ENCODE measurements at regions not wholly inside any gene's neighbourhood (a gene's known extent, or its start where the extent isn't known, plus 50 kb on each side); places are given as distances from the start of the nearest gene placed in this dataset.

GRCh38 chr5:21452449-21452848 is 1400.7 kb downstream of the CDH12 start:
- H3F3A ChIP-seq (ENCODE audit: insufficient read depth, low read length) = no peaks in the 10 kb centered on the region
- no peaks in the 10 kb centered on the region for H4K20me1 ChIP-seq (ENCODE audit: insufficient read depth, low read length)
- H3K79me2 ChIP-seq (ENCODE audit: low read length) = no peaks in the 10 kb centered on the region
- no peaks in the 10 kb centered on the region for H3K9me2 ChIP-seq (replicated peaks; ENCODE audit: insufficient read depth, low read length)
- no peak overlapping the region for H3K9ac ChIP-seq (ENCODE audit: low read length)
- no peak overlapping the region for H3K4me2 ChIP-seq (ENCODE audit: low read depth, low read length)
- no peaks in the 10 kb centered on the region for H3K4me1 ChIP-seq (ENCODE audit: low read length)
- H2AFZ ChIP-seq (ENCODE audit: low read length) = no peak overlapping the region
- no peak overlapping the region for H3K4me3 ChIP-seq (ENCODE audit: low read length)
- no peak for TF ChIP-seq CTCF (IDR thresholded peaks at IDR 0.05; ENCODE audit: low read length)
- TF ChIP-seq EZH2phosphoT487 (IDR thresholded peaks at IDR 0.05; ENCODE audit: low read length) = no peak
- TF ChIP-seq EZH2 (optimal IDR thresholded peaks at IDR 0.05; ENCODE audit: low read depth, low read length) = no peak
- no peak for DNase-seq
- no peaks in the 10 kb centered on the region for H3K36me3 ChIP-seq (replicated peaks; ENCODE audit: insufficient read depth, low read length)
- H3K27me3 ChIP-seq (replicated peaks; ENCODE audit: insufficient read depth, low read length) = no peaks in the 10 kb centered on the region
- no peaks in the 10 kb centered on the region for H3K9me3 ChIP-seq (replicated peaks; ENCODE audit: insufficient read depth, low read length)
- H3K27ac ChIP-seq (ENCODE audit: low read length) = no peak overlapping the region

- Histone ChIP-seq H4K20me1 (ENCODE audit: insufficient read depth, low read length) (no peaks in the 10 kb centered on the region), H3K27me3 (replicated peaks; ENCODE audit: insufficient read depth, low read length) (no peaks in the 10 kb centered on the region), H2AFZ (ENCODE audit: low read length) (no peak overlapping the region), H3K9ac (ENCODE audit: low read length) (no peak overlapping the region), H3K4me3 (ENCODE audit: low read length) (no peak overlapping the region), H3F3A (ENCODE audit: insufficient read depth, low read length) (no peaks in the 10 kb centered on the region), H3K4me2 (ENCODE audit: low read depth, low read length) (no peak overlapping the region), H3K9me2 (replicated peaks; ENCODE audit: insufficient read depth, low read length) (no peaks in the 10 kb centered on the region), H3K36me3 (replicated peaks; ENCODE audit: insufficient read depth, low read length) (no peaks in the 10 kb centered on the region), H3K27ac (ENCODE audit: low read length) (no peak overlapping the region), H3K9me3 (replicated peaks; ENCODE audit: insufficient read depth, low read length) (no peaks in the 10 kb centered on the region), H3K4me1 (ENCODE audit: low read length) (no peaks in the 10 kb centered on the region), H3K79me2 (ENCODE audit: low read length) (no peaks in the 10 kb centered on the region)
- no peak for TF ChIP-seq EZH2phosphoT487 (IDR thresholded peaks at IDR 0.05; ENCODE audit: low read length)
- TF ChIP-seq EZH2 (optimal IDR thresholded peaks at IDR 0.05; ENCODE audit: low read depth, low read length) = no peak
- TF ChIP-seq CTCF (IDR thresholded peaks at IDR 0.05; ENCODE audit: low read length) = no peak
- DNase-seq = no peak
These were observed 1420.5 kb downstream of the CDH12 start for GRCh38 chr5:21432646-21433045.

- Histone ChIP-seq H3F3A (ENCODE audit: insufficient read depth, low read length) (no peaks in the 10 kb centered on the region), H3K36me3 (replicated peaks; ENCODE audit: insufficient read depth, low read length) (no peaks in the 10 kb centered on the region), H3K4me1 (ENCODE audit: low read length) (no peaks in the 10 kb centered on the region), H4K20me1 (ENCODE audit: insufficient read depth, low read length) (no peaks in the 10 kb centered on the region), H3K27me3 (replicated peaks; ENCODE audit: insufficient read depth, low read length) (no peaks in the 10 kb centered on the region), H3K79me2 (ENCODE audit: low read length) (no peaks in the 10 kb centered on the region), H3K9ac (ENCODE audit: low read length) (no peak overlapping the region), H3K4me3 (ENCODE audit: low read length) (no peak overlapping the region), H3K9me3 (replicated peaks; ENCODE audit: insufficient read depth, low read length) (no peaks in the 10 kb centered on the region), H3K4me2 (ENCODE audit: low read depth, low read length) (no peak overlapping the region), H2AFZ (ENCODE audit: low read length) (no peak overlapping the region), H3K9me2 (replicated peaks; ENCODE audit: insufficient read depth, low read length) (no peaks in the 10 kb centered on the region), H3K27ac (ENCODE audit: low read length) (no peak overlapping the region)
- DNase-seq = no peak
- TF ChIP-seq EZH2 (optimal IDR thresholded peaks at IDR 0.05; ENCODE audit: low read depth, low read length) = no peak
- TF ChIP-seq CTCF (IDR thresholded peaks at IDR 0.05; ENCODE audit: low read length) = no peak
- TF ChIP-seq EZH2phosphoT487 (IDR thresholded peaks at IDR 0.05; ENCODE audit: low read length) = no peak
These were observed 1428.2 kb downstream of the CDH12 start for GRCh38 chr5:21424907-21425306.

Data from MM.1S (cell line).